ENCODE measurements at regions not wholly inside any gene's neighbourhood (a gene's known extent, or its start where the extent isn't known, plus 50 kb on each side); places are given as distances from the start of the nearest gene placed in this dataset.
"Not testable (repeated sequence)": the region's sequence is repeated elsewhere in the genome, so short reads cannot be mapped to it uniquely, and the experiment has no call there.

- Histone ChIP-seq H3K36me3 (ENCODE audit: control insufficient read depth, insufficient read depth, low read length) (no peaks in the 10 kb centered on the region), H3K9me3 (ENCODE audit: control insufficient read depth, insufficient read depth, low read length) (no peaks in the 10 kb centered on the region), H3K27me3 (ENCODE audit: control insufficient read depth, insufficient read depth, low read length) (no peaks in the 10 kb centered on the region), H3K9ac (ENCODE audit: low read depth, low read length) (no peak overlapping the region), H3K4me1 (ENCODE audit: control insufficient read depth, insufficient read depth, low read length) (no peaks in the 10 kb centered on the region), H3K27ac (ENCODE audit: low read depth, low read length) (no peak overlapping the region), H3K4me3 (ENCODE audit: low read depth, low read length) (no peak overlapping the region)
Observed at GRCh38 chr2:19099181-19099580, 259.2 kb downstream of the OSR1 start.

GRCh38 chr2:19098467-19099160 is 259.8 kb downstream of the OSR1 start:
- Histone ChIP-seq H3K27me3 (ENCODE audit: control insufficient read depth, insufficient read depth, low read length) (no peaks in the 10 kb centered on the region), H3K36me3 (ENCODE audit: control insufficient read depth, insufficient read depth, low read length) (no peaks in the 10 kb centered on the region), H3K27ac (ENCODE audit: low read depth, low read length) (no peak overlapping the region)

GRCh38 chr2:19089476-19089875 is 268.9 kb downstream of the OSR1 start:
- H3K9me3 ChIP-seq (ENCODE audit: control insufficient read depth, insufficient read depth, low read length); H3K27ac ChIP-seq (ENCODE audit: low read depth, low read length); H3K9ac ChIP-seq (ENCODE audit: low read depth, low read length); H3K36me3 ChIP-seq (ENCODE audit: control insufficient read depth, insufficient read depth, low read length); H3K4me3 ChIP-seq (ENCODE audit: low read depth, low read length); H3K27me3 ChIP-seq (ENCODE audit: control insufficient read depth, insufficient read depth, low read length): not testable (repeated sequence)
- peaks cover 22% of the 10 kb centered on the region for H3K4me1 ChIP-seq (ENCODE audit: control insufficient read depth, insufficient read depth, low read length)

More at GRCh38 chr2:19098467-19099160, 259.8 kb downstream of the OSR1 start:
- H3K9me3 ChIP-seq (ENCODE audit: control insufficient read depth, insufficient read depth, low read length), result no peaks in the 10 kb centered on the region
- no peaks in the 10 kb centered on the region for H3K4me1 ChIP-seq (ENCODE audit: control insufficient read depth, insufficient read depth, low read length)
- H3K4me3 ChIP-seq (ENCODE audit: low read depth, low read length), result no peak overlapping the region
- H3K9ac ChIP-seq (ENCODE audit: low read depth, low read length), result no peak overlapping the region

GRCh38 chr2:19086231-19086651 is 272.2 kb downstream of the OSR1 start:
- Histone ChIP-seq H3K4me3 (ENCODE audit: low read depth, low read length) (0 out of 2 replicates have a peak overlapping the region, but pooled peaks have one; percentile 37), H3K27ac (ENCODE audit: low read depth, low read length) (peak overlapping the region; percentile 93), H3K36me3 (ENCODE audit: control insufficient read depth, insufficient read depth, low read length) (no peaks in the 10 kb centered on the region), H3K9ac (ENCODE audit: low read depth, low read length) (peak overlapping the region; percentile 52; the same call in 1 of the 2 replicates), H3K27me3 (ENCODE audit: control insufficient read depth, insufficient read depth, low read length) (no peaks in the 10 kb centered on the region), H3K9me3 (ENCODE audit: control insufficient read depth, insufficient read depth, low read length) (no peaks in the 10 kb centered on the region; the same call in 1 of the 2 replicates), H3K4me1 (ENCODE audit: control insufficient read depth, insufficient read depth, low read length) (peaks cover 24% of the 10 kb centered on the region)

- H3K4me1 ChIP-seq (ENCODE audit: control insufficient read depth, insufficient read depth, low read length), result peaks cover 17% of the 10 kb centered on the region
- H3K27me3 ChIP-seq (ENCODE audit: control insufficient read depth, insufficient read depth, low read length), result no peaks in the 10 kb centered on the region
- no peak overlapping the region for H3K9ac ChIP-seq (ENCODE audit: low read depth, low read length)
- H3K27ac ChIP-seq (ENCODE audit: low read depth, low read length), result no peak overlapping the region
- no peaks in the 10 kb centered on the region for H3K9me3 ChIP-seq (ENCODE audit: control insufficient read depth, insufficient read depth, low read length)
- no peaks in the 10 kb centered on the region for H3K36me3 ChIP-seq (ENCODE audit: control insufficient read depth, insufficient read depth, low read length)
- no peak overlapping the region for H3K4me3 ChIP-seq (ENCODE audit: low read depth, low read length)
Observed at GRCh38 chr2:19078709-19079108, 279.7 kb downstream of the OSR1 start.

- Histone ChIP-seq H3K4me1 (ENCODE audit: control insufficient read depth, insufficient read depth, low read length) (peaks cover 7% of the 10 kb centered on the region; the same call in 1 of the 2 replicates), H3K27ac (ENCODE audit: low read depth, low read length) (no peak overlapping the region), H3K36me3 (ENCODE audit: control insufficient read depth, insufficient read depth, low read length) (no peaks in the 10 kb centered on the region), H3K4me3 (ENCODE audit: low read depth, low read length) (no peak overlapping the region), H3K27me3 (ENCODE audit: control insufficient read depth, insufficient read depth, low read length) (no peaks in the 10 kb centered on the region), H3K9ac (ENCODE audit: low read depth, low read length) (no peak overlapping the region), H3K9me3 (ENCODE audit: control insufficient read depth, insufficient read depth, low read length) (no peaks in the 10 kb centered on the region)
Observed at GRCh38 chr2:19073522-19073921, 284.9 kb downstream of the OSR1 start.

- H3K27ac ChIP-seq (ENCODE audit: low read depth, low read length), result no peak overlapping the region
- peaks cover 7% of the 10 kb centered on the region; the same call in 1 of the 2 replicates for H3K4me1 ChIP-seq (ENCODE audit: control insufficient read depth, insufficient read depth, low read length)
- H3K9ac ChIP-seq (ENCODE audit: low read depth, low read length), result no peak overlapping the region
- no peak overlapping the region for H3K4me3 ChIP-seq (ENCODE audit: low read depth, low read length)
- no peaks in the 10 kb centered on the region for H3K36me3 ChIP-seq (ENCODE audit: control insufficient read depth, insufficient read depth, low read length)
- H3K27me3 ChIP-seq (ENCODE audit: control insufficient read depth, insufficient read depth, low read length), result no peaks in the 10 kb centered on the region
- no peaks in the 10 kb centered on the region for H3K9me3 ChIP-seq (ENCODE audit: control insufficient read depth, insufficient read depth, low read length)
Observed at GRCh38 chr2:19072161-19072560, 286.3 kb downstream of the OSR1 start.

- H3K27ac ChIP-seq (ENCODE audit: low read depth, low read length), result no peak overlapping the region
- no peaks in the 10 kb centered on the region for H3K27me3 ChIP-seq (ENCODE audit: control insufficient read depth, insufficient read depth, low read length)
- no peak overlapping the region for H3K4me3 ChIP-seq (ENCODE audit: low read depth, low read length)
- no peaks in the 10 kb centered on the region for H3K36me3 ChIP-seq (ENCODE audit: control insufficient read depth, insufficient read depth, low read length)
- peaks cover 7% of the 10 kb centered on the region; the same call in 1 of the 2 replicates for H3K4me1 ChIP-seq (ENCODE audit: control insufficient read depth, insufficient read depth, low read length)
- no peak overlapping the region for H3K9ac ChIP-seq (ENCODE audit: low read depth, low read length)
- no peaks in the 10 kb centered on the region for H3K9me3 ChIP-seq (ENCODE audit: control insufficient read depth, insufficient read depth, low read length)
Observed at GRCh38 chr2:19070886-19071285, 287.5 kb downstream of the OSR1 start.

GRCh38 chr2:19068206-19068605 is 290.2 kb downstream of the OSR1 start:
- no peaks in the 10 kb centered on the region for H3K36me3 ChIP-seq (ENCODE audit: control insufficient read depth, insufficient read depth, low read length)
- no peak overlapping the region for H3K4me3 ChIP-seq (ENCODE audit: low read depth, low read length)
- H3K9ac ChIP-seq (ENCODE audit: low read depth, low read length), result no peak overlapping the region
- peaks cover 12% of the 10 kb centered on the region for H3K4me1 ChIP-seq (ENCODE audit: control insufficient read depth, insufficient read depth, low read length)
- no peaks in the 10 kb centered on the region for H3K9me3 ChIP-seq (ENCODE audit: control insufficient read depth, insufficient read depth, low read length)
- H3K27ac ChIP-seq (ENCODE audit: low read depth, low read length), result no peak overlapping the region
- H3K27me3 ChIP-seq (ENCODE audit: control insufficient read depth, insufficient read depth, low read length), result no peaks in the 10 kb centered on the region

GRCh38 chr2:19062370-19062769 is 296.1 kb downstream of the OSR1 start:
- Histone ChIP-seq H3K4me3 (ENCODE audit: low read depth, low read length) (no peak overlapping the region), H3K36me3 (ENCODE audit: control insufficient read depth, insufficient read depth, low read length) (no peaks in the 10 kb centered on the region), H3K9ac (ENCODE audit: low read depth, low read length) (no peak overlapping the region), H3K27ac (ENCODE audit: low read depth, low read length) (no peak overlapping the region), H3K4me1 (ENCODE audit: control insufficient read depth, insufficient read depth, low read length) (peaks cover 49% of the 10 kb centered on the region), H3K9me3 (ENCODE audit: control insufficient read depth, insufficient read depth, low read length) (no peaks in the 10 kb centered on the region), H3K27me3 (ENCODE audit: control insufficient read depth, insufficient read depth, low read length) (no peaks in the 10 kb centered on the region)

GRCh38 chr2:19059076-19059475 is 299.3 kb downstream of the OSR1 start:
- peak overlapping the region; percentile 47; the same call in 1 of the 2 replicates for H3K9ac ChIP-seq (ENCODE audit: low read depth, low read length)
- H3K27ac ChIP-seq (ENCODE audit: low read depth, low read length), result peak overlapping the region; percentile 84
- H3K27me3 ChIP-seq (ENCODE audit: control insufficient read depth, insufficient read depth, low read length), result no peaks in the 10 kb centered on the region

More at GRCh38 chr2:19059076-19059475, 299.3 kb downstream of the OSR1 start:
- Histone ChIP-seq H3K9me3 (ENCODE audit: control insufficient read depth, insufficient read depth, low read length) (no peaks in the 10 kb centered on the region), H3K4me3 (ENCODE audit: low read depth, low read length) (no peak overlapping the region; the same call in 1 of the 2 replicates), H3K4me1 (ENCODE audit: control insufficient read depth, insufficient read depth, low read length) (peaks cover 45% of the 10 kb centered on the region), H3K36me3 (ENCODE audit: control insufficient read depth, insufficient read depth, low read length) (no peaks in the 10 kb centered on the region)

Data from HUES48 (cell line).